Spleen (tissue), 7 donors: ENCODE measurements at regions not wholly inside any gene's neighbourhood (a gene's known extent, or its start where the extent isn't known, plus 50 kb on each side); places are given as distances from the start of the nearest gene placed in this dataset.

Experiments
- CTCF ChIP-seq, 11 experiments: fragments of 200-600 bp in 7 of 11; fragments of 450-650 bp in 4 of 11; sonication (generic) in 4 of 11; IDR thresholded peaks in 8 of 11; conservative IDR thresholded peaks in 3 of 11; 1 replicate in 7 of 11; 2 replicates in 4 of 11; pipeline versions ENCODE4 v1.4.0 to v1.8.0; 2016 to 2021; ENCODE audit warnings: antibody characterized with exemption in 11 of 11, inconsistent platforms in 4 of 11, mild to moderate bottlenecking in 1 of 11
- POLR2A ChIP-seq, 3 donors: fragments of 450-650 bp; IDR thresholded peaks; one replicate each; pipeline ENCODE4 v1.5.1; 2017; ENCODE audit warnings: antibody characterized with exemption in 3 of 3, mild to moderate bottlenecking in 1 of 3
- POLR2AphosphoS5 ChIP-seq, 3 donors: sonication (generic); formaldehyde crosslinking; IDR thresholded peaks; one replicate each; pipeline ENCODE4 v1.5.1; 2017; ENCODE audit warnings: antibody characterized with exemption in 3 of 3
- donor health status: DM: no; HTN: no; CAD: no; lungs with moderate emphysema.
- donor health status: DM: no; HTN: no; CAD: no.
- donor health status: DM: no; HTN: no; CAD: no.

DNA sequence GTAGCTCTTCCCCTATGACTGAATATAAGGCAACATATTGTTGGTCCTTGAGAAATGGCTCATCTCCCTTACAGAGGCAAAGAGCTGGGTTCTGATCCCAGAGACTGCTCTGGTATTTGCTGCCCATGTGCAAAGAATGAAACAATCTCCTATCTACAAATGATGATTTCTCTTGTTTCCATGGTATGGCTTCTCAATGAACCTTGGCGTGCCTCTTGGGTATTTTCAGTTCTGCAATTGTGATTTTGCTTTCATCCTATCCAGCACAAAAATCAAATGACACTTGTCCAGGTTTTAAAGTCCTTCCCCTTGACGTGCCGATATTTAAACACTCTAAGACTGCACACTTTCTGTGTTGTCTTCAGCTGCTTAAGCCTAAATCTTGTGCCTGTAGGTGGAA, 109.8 kb upstream of the NR2F2 start:
- TF ChIP-seq POLR2A (IDR thresholded peaks at IDR 0.05) (no peak), CTCF (IDR thresholded peaks at IDR 0.05 in 8 of 11, conservative IDR thresholded peaks at IDR 0.05 in 3 of 11) (no peak), POLR2AphosphoS5 (IDR thresholded peaks at IDR 0.05) (no peak)
